Glomerular visceral epithelial cell (primary cell): ENCODE measurements at regions not wholly inside any gene's neighbourhood (a gene's known extent, or its start where the extent isn't known, plus 50 kb on each side); places are given as distances from the start of the nearest gene placed in this dataset.
"Not testable (repeated sequence)": the region's sequence is repeated elsewhere in the genome, so short reads cannot be mapped to it uniquely, and the experiment has no call there.

Source experiments
- DNase-seq: peaks from one replicate; pipeline ENCODE4 v3.0.0-alpha.2; 2016; ENCODE audit errors: extremely low spot score

GRCh38 chr3:89533275-89533674 lies 425.9 kb downstream of the EPHA3 start:
- DNase-seq: no peak

- DNase-seq: not testable (repeated sequence)
Measured at GRCh38 chr3:89554587-89554986, 447.2 kb downstream of the EPHA3 start.

- no peak for DNase-seq
Measured at GRCh38 chr3:89558711-89559110, 451.3 kb downstream of the EPHA3 start.

- peak; percentile 26 for DNase-seq
Measured at GRCh38 chr3:89560568-89560967, 453.1 kb downstream of the EPHA3 start.

GRCh38 chr3:89562373-89562772 lies 455.0 kb downstream of the EPHA3 start:
- DNase-seq: no peak

GRCh38 chr3:89565098-89565497 lies 457.7 kb downstream of the EPHA3 start:
- no peak for DNase-seq

GRCh38 chr3:89570465-89570864 lies 463.0 kb downstream of the EPHA3 start:
- no peak for DNase-seq

- no peak for DNase-seq
Measured at GRCh38 chr3:89571298-89571697, 463.9 kb downstream of the EPHA3 start.

GRCh38 chr3:89571707-89572106 lies 464.3 kb downstream of the EPHA3 start:
- no peak for DNase-seq

- DNase-seq: no peak
Measured at GRCh38 chr3:89572261-89572660, 464.8 kb downstream of the EPHA3 start.

GRCh38 chr3:89576417-89576816 lies 469.0 kb downstream of the EPHA3 start:
- no peak for DNase-seq

- DNase-seq: no peak
Measured at GRCh38 chr3:89577637-89578530, 470.5 kb downstream of the EPHA3 start.

GRCh38 chr3:89580859-89581258 lies 473.4 kb downstream of the EPHA3 start:
- DNase-seq: no peak

- DNase-seq: no peak
Measured at GRCh38 chr3:89584398-89584797, 477.0 kb downstream of the EPHA3 start.

GRCh38 chr3:89586256-89586655 lies 478.8 kb downstream of the EPHA3 start:
- DNase-seq: no peak

- no peak for DNase-seq
Measured at GRCh38 chr3:89586676-89587075, 479.3 kb downstream of the EPHA3 start.

- DNase-seq: no peak
Measured at GRCh38 chr3:89606151-89606550, 498.7 kb downstream of the EPHA3 start.

GRCh38 chr3:89612027-89612426 lies 504.6 kb downstream of the EPHA3 start:
- no peak for DNase-seq

- no peak for DNase-seq
Measured at GRCh38 chr3:89613241-89613640, 505.8 kb downstream of the EPHA3 start.

GRCh38 chr3:89617706-89618105 lies 510.3 kb downstream of the EPHA3 start:
- DNase-seq: no peak

GRCh38 chr3:89619263-89619662 lies 511.8 kb downstream of the EPHA3 start:
- no peak for DNase-seq

- no peak for DNase-seq
Measured at GRCh38 chr3:89622063-89622700, 514.8 kb downstream of the EPHA3 start.

GRCh38 chr3:89624494-89624893 lies 517.1 kb downstream of the EPHA3 start:
- no peak for DNase-seq
